HL-60 (cell line): ENCODE measurements at regions not wholly inside any gene's neighbourhood (a gene's known extent, or its start where the extent isn't known, plus 50 kb on each side); places are given as distances from the start of the nearest gene placed in this dataset.

Experiments used
- CTCF ChIP-seq: IDR thresholded peaks from one replicate; pipeline ENCODE4 v1.5.1; 2011; ENCODE audit warnings: low read length, control low read depth, inconsistent platforms; ENCODE audit not compliant: insufficient read depth
- POLR2AphosphoS5 ChIP-seq: IDR thresholded peaks from 2 replicates; pipeline ENCODE4 v1.6.1; 2012; ENCODE audit warnings: low read depth
- REST ChIP-seq: IDR thresholded peaks from 2 replicates; pipeline ENCODE4 v1.6.1; 2012; ENCODE audit warnings: low read depth; ENCODE audit not compliant: insufficient replicate concordance
- SPI1 ChIP-seq: IDR thresholded peaks from 2 replicates; pipeline ENCODE4 v1.6.1; 2012; ENCODE audit warnings: low read depth, mild to moderate bottlenecking, borderline replicate concordance

- TF ChIP-seq POLR2AphosphoS5 = no peak
- no peak for TF ChIP-seq REST
- TF ChIP-seq CTCF = no peak
- TF ChIP-seq SPI1 = no peak
Observed at GRCh38 chr1:216805233-216805632, 82.0 kb upstream of the ESRRG start.
